Astrocyte (in vitro differentiated cells and primary cell): ENCODE measurements at regions not wholly inside any gene's neighbourhood (a gene's known extent, or its start where the extent isn't known, plus 50 kb on each side); places are given as distances from the start of the nearest gene placed in this dataset.

ENCODE experiments used
- CTCF ChIP-seq: IDR thresholded peaks from 2 replicates; pipeline ENCODE4 v1.5.1; 2011; ENCODE audit warnings: low read depth, mild to moderate bottlenecking, inconsistent platforms, low read length, moderate library complexity; ENCODE audit not compliant: insufficient read depth
- EZH2 ChIP-seq: IDR thresholded peaks from 2 replicates; pipeline ENCODE4 v1.6.1; 2012; ENCODE audit warnings: mild to moderate bottlenecking, low read length, inconsistent platforms; ENCODE audit not compliant: insufficient read depth

DNA sequence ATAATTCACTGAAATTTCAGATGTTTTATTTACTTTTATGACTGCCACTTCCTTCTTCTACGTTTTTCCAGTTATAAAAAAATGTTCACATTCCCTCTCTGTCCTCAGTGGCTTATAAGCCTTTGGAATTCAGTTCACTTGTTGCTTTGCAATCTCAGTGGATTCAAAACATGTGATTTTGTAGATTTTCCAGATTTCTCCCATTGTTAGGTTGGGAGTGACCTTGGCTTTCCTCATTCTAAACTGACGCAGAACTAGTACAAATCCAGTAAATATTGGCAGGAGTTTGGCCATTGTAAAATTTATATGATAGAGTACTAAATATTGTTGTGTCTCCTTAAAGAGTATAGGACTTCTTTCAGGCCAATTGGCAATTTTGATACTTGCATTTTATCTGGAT lies 812.3 kb upstream of the ROBO1 start:
- no peak for TF ChIP-seq EZH2
- TF ChIP-seq CTCF: no peak
